Sigmoid colon (tissue), 6 donors: ENCODE measurements at regions not wholly inside any gene's neighbourhood (a gene's known extent, or its start where the extent isn't known, plus 50 kb on each side); places are given as distances from the start of the nearest gene placed in this dataset.
"Not testable (repeated sequence)": the region's sequence is repeated elsewhere in the genome, so short reads cannot be mapped to it uniquely, and the experiment has no call there.

Experiments
- DNase-seq: peaks from one replicate; pipeline ENCODE4 v3.0.0-alpha.2; 2019
- H3K27ac ChIP-seq, 4 donors: fragments of 200-600 bp; sonication (generic); one replicate each; pipeline ENCODE4 v1.5.1; 2016 to 2019; ENCODE audit warnings: mild to moderate bottlenecking in 1 of 4
- H3K27me3 ChIP-seq, 3 donors: fragments of 200-600 bp; sonication (generic); one replicate each; pipeline ENCODE4 v1.5.1; 2019; ENCODE audit warnings: mild to moderate bottlenecking in 1 of 3
- H3K36me3 ChIP-seq, 4 donors: fragments of 200-600 bp; sonication (generic); one replicate each; pipeline ENCODE4 v1.5.1; 2016 to 2019
- H3K4me1 ChIP-seq, 4 donors: fragments of 200-600 bp; sonication (generic); one replicate each; pipeline ENCODE4 v1.5.1; 2017 to 2019
- H3K4me3 ChIP-seq, 4 donors: fragments of 200-600 bp; sonication (generic); one replicate each; pipeline ENCODE4 v1.5.1; 2017 to 2019; ENCODE audit warnings: mild to moderate bottlenecking in 2 of 4, moderate library complexity in 1 of 4
- H3K9me3 ChIP-seq, 4 donors: fragments of 200-600 bp in 3 of 4; sonication (generic) in 3 of 4; one replicate each; pipeline versions ENCODE4 v1.5.1 to v1.6.1; 2013 to 2019
- EP300 ChIP-seq, 4 donors: sonication (generic); formaldehyde crosslinking; IDR thresholded peaks; one replicate each; pipeline ENCODE4 v1.6.1; 2017; ENCODE audit warnings: antibody characterized with exemption in 4 of 4
- POLR2A ChIP-seq, 2 donors: fragments of 450-650 bp; IDR thresholded peaks; one replicate each; pipeline ENCODE4 v1.6.1; 2016; ENCODE audit warnings: antibody characterized with exemption in 2 of 2, mild to moderate bottlenecking in 2 of 2, moderate library complexity in 2 of 2
- POLR2AphosphoS5 ChIP-seq, 4 donors: sonication (generic); formaldehyde crosslinking; IDR thresholded peaks; one replicate each; pipeline ENCODE4 v1.6.1; 2017; ENCODE audit warnings: antibody characterized with exemption in 4 of 4
- WGBS, 2 donors: extraction: QIAGEN DNeasy Blood & Tissue Kit; methylation state at CpG; one replicate each; pipeline ENCODE4 v1.1.7; 2013; 5-methylcytosine and 5-hydroxymethylcytosine counted together
- intact Hi-C: fragments of 100-400 bp; cut with DNase I; formaldehyde crosslinking; loops from one replicate; pipeline ENCODE4 v1.15.1; 2023
- small RNA-seq, 3 donors: library from RNA; depleted of rRNA; stranded (forward); fragments of <200 nt; gene quantifications; one replicate each; pipeline ENCODE3, GENCODE V24; 2016
- TF ChIP-seq, protein P1 (sequence below), 4 experiments: fragments of 450-650 bp in 3 of 4; fragments of 200-600 bp in 1 of 4; IDR thresholded peaks; one replicate each; pipeline ENCODE4 v1.5.1; 2016 to 2019; ENCODE audit warnings: antibody characterized with exemption in 4 of 4, mild to moderate bottlenecking in 3 of 4, moderate library complexity in 2 of 4
- donor health status: healthy with polysubstance abuse.
- donor health status: healthy.

DNA sequence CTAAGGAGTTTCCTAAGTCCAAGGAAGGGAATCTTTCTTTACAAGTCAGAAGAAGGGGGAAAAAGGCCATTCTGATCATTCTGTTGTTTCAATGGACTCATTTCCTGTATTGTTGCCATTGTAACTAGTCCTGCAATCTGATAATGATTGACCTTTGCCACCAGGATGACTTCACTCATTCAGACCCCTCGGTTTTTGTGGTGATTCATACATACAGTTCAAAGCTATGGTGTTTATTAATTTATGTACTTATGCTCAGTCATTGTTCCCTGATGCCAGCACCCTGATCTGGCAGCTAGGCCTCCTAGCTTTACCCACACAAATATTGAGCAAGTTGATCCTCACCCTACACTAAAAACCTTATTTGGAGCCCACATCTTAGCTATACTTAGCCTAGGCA, 57.6 kb upstream of the ZNF519 start:
- 1 to 38% methylated on average over 1 of the region's 1 CpG for WGBS, 2 donors
- Histone ChIP-seq H3K4me1 (no peaks in the 10 kb centered on the region), H3K9me3 (no peaks in the 10 kb centered on the region), H3K27me3 (no peaks in the 10 kb centered on the region), H3K27ac (no peak overlapping the region), H3K36me3 (no peaks in the 10 kb centered on the region), H3K4me3 (no peak overlapping the region)
- intact Hi-C loops: no loop called here
- no peak for TF ChIP-seq EP300 (IDR thresholded peaks at IDR 0.05)
- TF ChIP-seq, protein P1, sequence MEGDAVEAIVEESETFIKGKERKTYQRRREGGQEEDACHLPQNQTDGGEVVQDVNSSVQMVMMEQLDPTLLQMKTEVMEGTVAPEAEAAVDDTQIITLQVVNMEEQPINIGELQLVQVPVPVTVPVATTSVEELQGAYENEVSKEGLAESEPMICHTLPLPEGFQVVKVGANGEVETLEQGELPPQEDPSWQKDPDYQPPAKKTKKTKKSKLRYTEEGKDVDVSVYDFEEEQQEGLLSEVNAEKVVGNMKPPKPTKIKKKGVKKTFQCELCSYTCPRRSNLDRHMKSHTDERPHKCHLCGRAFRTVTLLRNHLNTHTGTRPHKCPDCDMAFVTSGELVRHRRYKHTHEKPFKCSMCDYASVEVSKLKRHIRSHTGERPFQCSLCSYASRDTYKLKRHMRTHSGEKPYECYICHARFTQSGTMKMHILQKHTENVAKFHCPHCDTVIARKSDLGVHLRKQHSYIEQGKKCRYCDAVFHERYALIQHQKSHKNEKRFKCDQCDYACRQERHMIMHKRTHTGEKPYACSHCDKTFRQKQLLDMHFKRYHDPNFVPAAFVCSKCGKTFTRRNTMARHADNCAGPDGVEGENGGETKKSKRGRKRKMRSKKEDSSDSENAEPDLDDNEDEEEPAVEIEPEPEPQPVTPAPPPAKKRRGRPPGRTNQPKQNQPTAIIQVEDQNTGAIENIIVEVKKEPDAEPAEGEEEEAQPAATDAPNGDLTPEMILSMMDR (IDR thresholded peaks at IDR 0.05): no peak
- no peak for TF ChIP-seq POLR2A (IDR thresholded peaks at IDR 0.05)
- TF ChIP-seq POLR2AphosphoS5 (IDR thresholded peaks at IDR 0.05): no peak
- DNase-seq: no peak

DNA sequence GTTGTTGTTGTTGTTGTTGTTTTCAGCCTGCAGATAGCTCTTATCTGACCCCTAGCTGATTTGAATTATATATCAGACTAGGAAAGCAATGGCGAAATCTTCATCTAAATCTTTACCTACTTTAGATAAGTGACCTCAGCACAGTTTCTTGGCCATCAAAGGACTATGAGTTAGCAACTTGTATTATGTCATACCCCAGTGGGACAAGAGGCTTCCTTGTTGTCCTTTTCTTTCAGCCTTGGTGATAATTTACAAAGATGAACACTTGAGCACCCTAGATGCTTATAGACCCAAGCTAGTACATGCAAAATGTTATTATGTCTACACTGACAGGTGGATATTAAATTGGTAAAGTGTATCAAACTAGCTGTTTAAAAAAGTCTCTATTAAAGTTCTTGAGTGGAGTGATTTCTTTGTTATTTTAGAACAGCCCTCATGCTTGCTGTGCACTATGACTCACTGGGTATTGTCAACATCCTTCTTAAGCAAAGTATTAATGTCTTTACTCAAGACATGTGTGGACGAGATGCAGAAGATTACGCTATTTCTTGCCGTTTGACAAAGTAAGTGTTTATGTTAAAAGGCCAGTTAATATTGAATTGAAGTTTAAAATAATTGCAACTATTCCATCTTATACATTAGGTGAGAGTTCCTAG, 56.6 kb upstream of the ZNF519 start:
- 64 to 90% methylated on average over 4 of the region's 4 CpGs for WGBS, 2 donors
- DNase-seq, H3K4me1 ChIP-seq, H3K36me3 ChIP-seq, intact Hi-C loops, H3K27me3 ChIP-seq, H3K9me3 ChIP-seq, H3K27ac ChIP-seq, H3K4me3 ChIP-seq: not testable (repeated sequence)

Small RNA genes lying in the stretch of these regions (small RNA-seq; reads per million reads assigned to genes)
- 0 reads per million in 3 donors for gene RNU6-316P
